Muscle of arm (tissue), 1 donor: ENCODE measurements at regions not wholly inside any gene's neighbourhood (a gene's known extent, or its start where the extent isn't known, plus 50 kb on each side); places are given as distances from the start of the nearest gene placed in this dataset.
A peak's percentile ranks its signal among the peaks of the same experiment; 100 is the strongest.

ENCODE experiments used
- DNase-seq: peaks from one replicate; pipeline ENCODE4 v3.0.0-alpha.2; 2013

- no peak for DNase-seq
These were observed 182.4 kb upstream of the ADGRL2 start for GRCh38 chr1:81618376-81618775.

GRCh38 chr1:81617308-81617967 lies 183.3 kb upstream of the ADGRL2 start:
- DNase-seq, result peak; percentile 43

- no peak for DNase-seq
These were observed 186.9 kb upstream of the ADGRL2 start for GRCh38 chr1:81613803-81614202.

- DNase-seq, result no peak
These were observed 192.8 kb upstream of the ADGRL2 start for GRCh38 chr1:81607924-81608323.

GRCh38 chr1:81607086-81607485 lies 193.6 kb upstream of the ADGRL2 start:
- DNase-seq, result no peak

GRCh38 chr1:81606656-81607055 lies 194.1 kb upstream of the ADGRL2 start:
- DNase-seq, result no peak

- DNase-seq, result no peak
These were observed 195.7 kb upstream of the ADGRL2 start for GRCh38 chr1:81605023-81605422.

- no peak for DNase-seq
These were observed 199.7 kb upstream of the ADGRL2 start for GRCh38 chr1:81600878-81601622.

- DNase-seq, result no peak
These were observed 200.4 kb upstream of the ADGRL2 start for GRCh38 chr1:81600363-81600762.

- DNase-seq, result no peak
These were observed 202.1 kb upstream of the ADGRL2 start for GRCh38 chr1:81598623-81599022.

GRCh38 chr1:81597720-81598426 lies 202.9 kb upstream of the ADGRL2 start:
- no peak for DNase-seq

- DNase-seq, result no peak
These were observed 204.4 kb upstream of the ADGRL2 start for GRCh38 chr1:81596341-81596740.

- no peak for DNase-seq
These were observed 206.5 kb upstream of the ADGRL2 start for GRCh38 chr1:81594206-81594605.

GRCh38 chr1:81592233-81592632 lies 208.5 kb upstream of the ADGRL2 start:
- DNase-seq, result no peak

- DNase-seq, result no peak
These were observed 210.6 kb upstream of the ADGRL2 start for GRCh38 chr1:81590171-81590570.

GRCh38 chr1:81588149-81588548 lies 212.6 kb upstream of the ADGRL2 start:
- DNase-seq, result no peak

- no peak for DNase-seq
These were observed 213.3 kb upstream of the ADGRL2 start for GRCh38 chr1:81587426-81587825.

- no peak for DNase-seq
These were observed 215.4 kb upstream of the ADGRL2 start for GRCh38 chr1:81585371-81585770.

GRCh38 chr1:81584398-81584797 lies 216.3 kb upstream of the ADGRL2 start:
- DNase-seq, result no peak

GRCh38 chr1:81583878-81584277 lies 216.9 kb upstream of the ADGRL2 start:
- no peak for DNase-seq

- no peak for DNase-seq
These were observed 218.2 kb upstream of the ADGRL2 start for GRCh38 chr1:81582467-81582986.

GRCh38 chr1:81578867-81579266 lies 221.9 kb upstream of the ADGRL2 start:
- no peak for DNase-seq
